Bronchial epithelial cell (primary cell): ENCODE measurements at regions not wholly inside any gene's neighbourhood (a gene's known extent, or its start where the extent isn't known, plus 50 kb on each side); places are given as distances from the start of the nearest gene placed in this dataset.
"Not testable (repeated sequence)": the region's sequence is repeated elsewhere in the genome, so short reads cannot be mapped to it uniquely, and the experiment has no call there.

ENCODE experiments used
- DNase-seq: peaks from one replicate; pipeline ENCODE4 v3.0.0-alpha.2; 2010; ENCODE audit warnings: low read depth
- FAIRE-seq: peaks from 2 replicates; lab custom pipeline; 2011; peaks lifted over from hg19 to GRCh38; lab: Jason Lieb, UNC
- H3K27me3 ChIP-seq: 2 replicates; pipeline ENCODE4 v1.5.1; 2011; ENCODE audit warnings: low read length; ENCODE audit not compliant: control insufficient read depth, insufficient read depth
- H3K36me3 ChIP-seq: 2 replicates; pipeline ENCODE4 v1.5.1; 2011; ENCODE audit warnings: low read length; ENCODE audit not compliant: control insufficient read depth, insufficient read depth
- H3K4me3 ChIP-seq: 2 replicates; pipeline ENCODE4 v1.5.1; 2011; ENCODE audit warnings: mild to moderate bottlenecking, low read depth, low read length, control low read depth
- TF ChIP-seq, protein P1 (sequence below): IDR thresholded peaks from 2 replicates; pipeline ENCODE4 v1.5.1; 2011; ENCODE audit warnings: mild to moderate bottlenecking, moderate library complexity, low read length, control low read depth, inconsistent platforms; ENCODE audit not compliant: insufficient read depth, severe bottlenecking

DNA sequence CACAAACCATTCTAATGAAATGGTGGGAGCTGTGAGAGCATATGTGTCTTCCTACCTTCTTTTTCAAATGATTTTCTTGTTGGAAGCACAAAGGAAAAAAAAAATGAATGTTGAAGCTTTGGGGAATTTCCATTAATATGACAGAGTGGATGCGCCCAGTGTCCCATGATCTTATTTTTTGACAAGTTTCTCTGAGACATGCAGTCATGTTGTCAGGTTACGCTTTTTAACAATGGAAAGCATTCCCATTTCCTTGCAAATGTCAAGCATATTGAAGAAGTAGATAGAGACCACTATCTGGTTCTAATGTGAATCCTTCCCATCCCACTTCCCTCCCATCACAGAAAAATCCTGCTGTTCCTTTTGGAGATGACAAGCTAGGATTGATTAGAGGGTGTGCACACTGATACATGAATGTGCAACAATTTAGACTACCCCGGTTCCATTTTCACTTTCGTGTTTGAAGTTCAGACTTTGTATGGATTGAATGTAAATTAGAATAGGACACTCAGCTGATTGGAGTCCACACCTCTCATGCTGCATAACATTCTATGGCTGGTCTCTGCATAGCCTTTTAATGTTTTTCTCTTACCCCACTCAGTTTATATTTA lies 919.4 kb downstream of the TLE4 start:
- H3K36me3 ChIP-seq = no peaks in the 10 kb centered on the region
- H3K4me3 ChIP-seq = no peak overlapping the region
- FAIRE-seq = no peak
- H3K27me3 ChIP-seq = no peaks in the 10 kb centered on the region
- no peak for DNase-seq
- TF ChIP-seq, protein P1, sequence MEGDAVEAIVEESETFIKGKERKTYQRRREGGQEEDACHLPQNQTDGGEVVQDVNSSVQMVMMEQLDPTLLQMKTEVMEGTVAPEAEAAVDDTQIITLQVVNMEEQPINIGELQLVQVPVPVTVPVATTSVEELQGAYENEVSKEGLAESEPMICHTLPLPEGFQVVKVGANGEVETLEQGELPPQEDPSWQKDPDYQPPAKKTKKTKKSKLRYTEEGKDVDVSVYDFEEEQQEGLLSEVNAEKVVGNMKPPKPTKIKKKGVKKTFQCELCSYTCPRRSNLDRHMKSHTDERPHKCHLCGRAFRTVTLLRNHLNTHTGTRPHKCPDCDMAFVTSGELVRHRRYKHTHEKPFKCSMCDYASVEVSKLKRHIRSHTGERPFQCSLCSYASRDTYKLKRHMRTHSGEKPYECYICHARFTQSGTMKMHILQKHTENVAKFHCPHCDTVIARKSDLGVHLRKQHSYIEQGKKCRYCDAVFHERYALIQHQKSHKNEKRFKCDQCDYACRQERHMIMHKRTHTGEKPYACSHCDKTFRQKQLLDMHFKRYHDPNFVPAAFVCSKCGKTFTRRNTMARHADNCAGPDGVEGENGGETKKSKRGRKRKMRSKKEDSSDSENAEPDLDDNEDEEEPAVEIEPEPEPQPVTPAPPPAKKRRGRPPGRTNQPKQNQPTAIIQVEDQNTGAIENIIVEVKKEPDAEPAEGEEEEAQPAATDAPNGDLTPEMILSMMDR = no peak

DNA sequence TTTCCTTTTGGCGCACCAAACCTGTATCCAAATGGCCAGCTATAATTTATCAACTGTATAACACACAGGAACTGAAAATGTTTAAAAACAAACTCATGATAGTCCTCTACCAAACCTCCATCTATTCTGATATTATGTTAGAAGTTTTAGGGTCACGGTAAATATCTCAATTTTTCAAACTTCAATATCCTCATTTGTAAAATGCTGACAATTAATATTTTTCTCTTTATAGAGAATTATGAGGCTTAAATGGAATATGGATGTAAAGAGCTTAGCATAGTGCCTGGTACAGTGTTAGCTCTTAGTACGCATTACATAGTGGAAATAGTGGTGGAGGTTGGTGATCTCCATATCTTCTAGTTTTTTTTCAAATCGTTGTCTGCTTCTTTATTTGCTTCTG lies 917.6 kb downstream of the TLE4 start:
- FAIRE-seq (no peak), DNase-seq (no peak)
- Histone ChIP-seq H3K36me3 (no peaks in the 10 kb centered on the region), H3K27me3 (no peaks in the 10 kb centered on the region), H3K4me3 (no peak overlapping the region)
- TF ChIP-seq, protein P1 = no peak

DNA sequence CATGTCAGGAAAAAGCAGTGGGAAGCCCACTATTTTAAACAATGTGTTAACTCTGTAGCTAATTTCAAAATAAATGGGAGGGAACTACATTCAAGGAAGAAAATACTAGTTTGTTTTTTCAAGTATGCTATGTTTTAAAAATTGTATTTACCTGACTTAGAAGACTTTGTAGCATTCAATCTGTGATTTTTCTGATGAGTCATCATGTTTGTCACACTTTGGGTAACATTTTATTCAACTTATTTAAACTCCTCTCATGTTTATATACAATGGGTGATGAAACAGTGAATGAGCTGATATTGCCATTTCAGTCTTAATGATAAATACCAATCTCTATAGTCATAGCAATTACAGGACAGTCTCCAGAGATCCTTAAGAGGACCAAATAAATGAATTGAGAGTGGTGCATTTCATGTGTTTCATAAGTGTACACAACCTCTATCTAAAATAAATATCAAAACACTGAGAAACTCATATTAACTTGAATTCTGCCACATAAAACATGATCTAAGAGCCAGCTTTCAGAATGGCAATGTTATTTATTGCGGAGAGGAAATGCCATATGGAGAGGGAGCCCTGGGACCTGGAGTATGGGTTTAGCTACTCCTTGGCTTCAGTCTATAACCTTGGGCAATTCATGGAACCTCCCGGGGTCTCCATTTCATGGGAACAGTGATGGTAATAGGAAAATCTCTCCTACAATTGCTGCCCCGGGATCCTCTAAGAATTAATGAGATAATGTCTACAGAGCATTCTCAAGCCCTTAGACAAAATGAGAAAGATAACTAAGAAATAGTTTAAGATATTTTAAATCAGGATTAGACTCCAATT lies 913.9 kb downstream of the TLE4 start:
- DNase-seq = peak; percentile 5
- Histone ChIP-seq H3K27me3 (no peaks in the 10 kb centered on the region), H3K36me3 (no peaks in the 10 kb centered on the region), H3K4me3 (no peak overlapping the region)
- TF ChIP-seq, protein P1 = no peak
- no peak for FAIRE-seq

DNA sequence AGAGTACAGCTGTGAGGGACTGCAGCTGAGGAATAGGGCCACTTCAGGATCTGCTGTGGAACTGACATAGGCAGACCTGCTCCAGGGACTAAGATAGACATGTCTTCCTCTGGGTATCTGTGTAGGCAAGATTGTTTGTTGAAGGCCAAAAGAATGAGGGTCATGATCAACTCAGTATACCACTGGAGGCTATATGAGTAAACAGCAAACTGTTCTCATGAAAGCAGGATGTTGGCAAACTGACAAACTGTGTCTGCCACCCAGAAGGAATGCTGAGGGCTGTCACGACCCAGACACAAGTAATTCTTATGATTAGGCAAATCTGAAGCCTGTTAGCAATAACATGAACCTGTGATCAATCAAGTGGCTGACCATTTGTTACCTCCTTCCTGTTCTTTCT lies 910.5 kb downstream of the TLE4 start:
- H3K4me3 ChIP-seq, H3K36me3 ChIP-seq, FAIRE-seq, H3K27me3 ChIP-seq: not testable (repeated sequence)
- peak; percentile 8 for DNase-seq

DNA sequence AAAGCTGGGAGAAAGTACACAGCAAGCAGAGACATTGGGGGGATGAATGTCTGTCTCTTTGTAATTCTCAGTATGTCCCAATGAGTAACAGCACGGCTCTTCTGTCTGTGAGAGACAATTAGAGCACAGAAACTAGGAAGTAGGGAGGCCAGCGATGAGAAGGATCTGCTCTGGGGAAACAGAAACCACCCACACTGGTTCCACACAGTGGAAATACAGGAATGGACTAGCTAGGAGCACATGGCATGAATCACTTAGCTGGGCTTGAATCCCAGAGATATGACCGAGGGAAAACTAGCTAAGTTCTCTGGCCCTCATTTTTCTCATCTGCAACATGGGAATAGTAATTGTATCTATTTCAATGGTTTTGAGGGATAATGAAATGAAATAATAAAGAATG lies 895.9 kb downstream of the TLE4 start:
- FAIRE-seq = no peak
- Histone ChIP-seq H3K4me3 (no peak overlapping the region), H3K36me3 (no peaks in the 10 kb centered on the region), H3K27me3 (no peaks in the 10 kb centered on the region)
- TF ChIP-seq, protein P1 = no peak
- peak; percentile 44 for DNase-seq

DNA sequence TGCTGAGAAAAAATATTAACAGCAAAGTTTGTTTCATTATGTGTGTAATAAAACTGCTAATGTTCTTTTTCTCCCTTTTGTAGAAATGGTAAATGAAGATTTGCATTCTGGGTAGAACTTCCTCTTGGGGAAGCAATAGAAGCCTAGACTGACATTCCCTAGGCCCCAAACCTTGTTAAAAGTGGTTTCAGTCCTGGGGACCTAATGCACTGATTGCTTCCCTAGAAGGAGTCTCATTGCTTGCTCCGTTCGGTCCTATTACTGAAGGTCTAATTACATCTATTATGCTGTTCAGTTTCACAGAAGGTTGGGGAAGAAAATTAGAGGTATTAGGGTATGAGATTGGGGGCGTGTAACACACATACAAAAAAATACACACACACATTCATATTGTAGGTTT lies 893.8 kb downstream of the TLE4 start:
- DNase-seq (no peak), FAIRE-seq (no peak)
- Histone ChIP-seq H3K4me3 (no peak overlapping the region), H3K36me3 (no peaks in the 10 kb centered on the region), H3K27me3 (no peaks in the 10 kb centered on the region)
- TF ChIP-seq, protein P1 = no peak
